ENCODE measurements at regions not wholly inside any gene's neighbourhood (a gene's known extent, or its start where the extent isn't known, plus 50 kb on each side); places are given as distances from the start of the nearest gene placed in this dataset.

DNA sequence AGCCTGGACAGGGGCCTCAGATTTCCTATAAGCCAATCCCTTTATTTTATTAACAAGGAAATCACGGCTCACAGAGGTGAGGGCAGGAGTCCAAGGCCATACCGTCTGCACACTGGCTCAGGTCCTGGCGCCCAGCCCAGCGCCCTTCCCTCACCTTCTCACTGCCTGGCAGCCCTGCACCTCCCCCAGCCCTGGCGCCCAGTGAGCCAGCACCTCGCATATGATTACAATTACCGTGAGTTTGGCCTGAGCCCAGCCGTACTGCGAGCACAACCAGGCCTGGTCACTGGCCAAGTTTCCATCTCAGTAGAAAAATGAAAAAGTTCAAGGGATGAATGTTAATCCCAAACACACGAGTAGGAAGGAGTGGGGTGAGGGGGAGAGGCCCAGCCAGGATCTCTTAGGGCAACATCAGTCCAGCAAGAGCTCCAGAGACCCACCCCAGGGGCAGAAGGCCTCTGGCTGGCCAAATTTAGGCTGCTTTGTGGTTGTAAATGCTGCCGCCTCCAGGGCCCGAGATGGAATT, 68.4 kb downstream of the MCFD2 start (continued):
- no peak for TF ChIP-seq HMGXB4 (CRISPR knock-in tag; IDR thresholded peaks at IDR 0.05; ENCODE audit: borderline replicate concordance)
- TF ChIP-seq, protein P1, sequence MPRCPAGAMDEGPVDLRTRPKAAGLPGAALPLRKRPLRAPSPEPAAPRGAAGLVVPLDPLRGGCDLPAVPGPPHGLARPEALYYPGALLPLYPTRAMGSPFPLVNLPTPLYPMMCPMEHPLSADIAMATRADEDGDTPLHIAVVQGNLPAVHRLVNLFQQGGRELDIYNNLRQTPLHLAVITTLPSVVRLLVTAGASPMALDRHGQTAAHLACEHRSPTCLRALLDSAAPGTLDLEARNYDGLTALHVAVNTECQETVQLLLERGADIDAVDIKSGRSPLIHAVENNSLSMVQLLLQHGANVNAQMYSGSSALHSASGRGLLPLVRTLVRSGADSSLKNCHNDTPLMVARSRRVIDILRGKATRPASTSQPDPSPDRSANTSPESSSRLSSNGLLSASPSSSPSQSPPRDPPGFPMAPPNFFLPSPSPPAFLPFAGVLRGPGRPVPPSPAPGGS (IDR thresholded peaks at IDR 0.05), result no peak; the same call in 2 of the 3 replicates
- TF ChIP-seq FOXS1 (CRISPR knock-in tag; IDR thresholded peaks at IDR 0.05), result no peak
- no peak for TF ChIP-seq RFX5 (IDR thresholded peaks at IDR 0.05)
- no peak for TF ChIP-seq KDM1A (IDR thresholded peaks at IDR 0.05; ENCODE audit: low read depth)
- TF ChIP-seq, protein P2, sequence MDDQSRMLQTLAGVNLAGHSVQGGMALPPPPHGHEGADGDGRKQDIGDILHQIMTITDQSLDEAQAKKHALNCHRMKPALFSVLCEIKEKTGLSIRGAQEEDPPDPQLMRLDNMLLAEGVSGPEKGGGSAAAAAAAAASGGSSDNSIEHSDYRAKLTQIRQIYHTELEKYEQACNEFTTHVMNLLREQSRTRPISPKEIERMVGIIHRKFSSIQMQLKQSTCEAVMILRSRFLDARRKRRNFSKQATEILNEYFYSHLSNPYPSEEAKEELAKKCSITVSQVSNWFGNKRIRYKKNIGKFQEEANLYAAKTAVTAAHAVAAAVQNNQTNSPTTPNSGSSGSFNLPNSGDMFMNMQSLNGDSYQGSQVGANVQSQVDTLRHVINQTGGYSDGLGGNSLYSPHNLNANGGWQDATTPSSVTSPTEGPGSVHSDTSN (IDR thresholded peaks at IDR 0.05), result peak; percentile 67; the same call in 1 of the 2 replicates
- TF ChIP-seq HOXB13 (CRISPR knock-in tag; IDR thresholded peaks at IDR 0.05; ENCODE audit: low read depth), result no peak; the same call in 1 of the 2 replicates
- peak; percentile 40 for TF ChIP-seq SMC3 (IDR thresholded peaks at IDR 0.05)
- TF ChIP-seq ZFP36 (IDR thresholded peaks at IDR 0.05; ENCODE audit: borderline replicate concordance, partially characterized antibody), result no peak
- TF ChIP-seq FOSL2 (IDR thresholded peaks at IDR 0.05), result peak; percentile 25; the same call in 1 of the 2 replicates
- peak; percentile 38; the same call in 1 of the 2 replicates for TF ChIP-seq FOSL2 (CRISPR knock-in tag; IDR thresholded peaks at IDR 0.05)
- no peak for TF ChIP-seq KDM5A (IDR thresholded peaks at IDR 0.05)
- TF ChIP-seq CHD4 (IDR thresholded peaks at IDR 0.05; ENCODE audit: borderline replicate concordance), result no peak
- TF ChIP-seq ZSCAN20 (CRISPR knock-in tag; IDR thresholded peaks at IDR 0.05), result no peak
- peak in 1 of 2 experiments; percentile 64; a peak in 2 of 4 replicates for TF ChIP-seq CEBPB (IDR thresholded peaks at IDR 0.05)
- TF ChIP-seq POLR2A (IDR thresholded peaks at IDR 0.05; ENCODE audit: low read length), result no peak
- TF ChIP-seq HDAC2 (IDR thresholded peaks at IDR 0.05), result no peak
- no peak for TF ChIP-seq POLR2AphosphoS2 (conservative IDR thresholded peaks at IDR 0.05; ENCODE audit: low read length)
- no peak for TF ChIP-seq CTCF (IDR thresholded peaks at IDR 0.05)
- TF ChIP-seq BHLHE40 (IDR thresholded peaks at IDR 0.05; ENCODE audit: low read depth, low read length), result no peak
- no peak for TF ChIP-seq FOSB (CRISPR knock-in tag; IDR thresholded peaks at IDR 0.05)
- peak; percentile 78 to 87 for TF ChIP-seq JUN (IDR thresholded peaks at IDR 0.05)
- TF ChIP-seq RAD21 (conservative IDR thresholded peaks at IDR 0.05 in 1 of 2, IDR thresholded peaks at IDR 0.05 in 1 of 2), result peak; percentile 15 to 57; a peak in 4 of 5 replicates
- peak; percentile 66; the same call in 1 of the 2 replicates for TF ChIP-seq ESRRA (IDR thresholded peaks at IDR 0.05; ENCODE audit: borderline replicate concordance, low read length)
- no peak for TF ChIP-seq RNF2 (IDR thresholded peaks at IDR 0.05; ENCODE audit: borderline replicate concordance, low read depth)
- TF ChIP-seq, protein P3, sequence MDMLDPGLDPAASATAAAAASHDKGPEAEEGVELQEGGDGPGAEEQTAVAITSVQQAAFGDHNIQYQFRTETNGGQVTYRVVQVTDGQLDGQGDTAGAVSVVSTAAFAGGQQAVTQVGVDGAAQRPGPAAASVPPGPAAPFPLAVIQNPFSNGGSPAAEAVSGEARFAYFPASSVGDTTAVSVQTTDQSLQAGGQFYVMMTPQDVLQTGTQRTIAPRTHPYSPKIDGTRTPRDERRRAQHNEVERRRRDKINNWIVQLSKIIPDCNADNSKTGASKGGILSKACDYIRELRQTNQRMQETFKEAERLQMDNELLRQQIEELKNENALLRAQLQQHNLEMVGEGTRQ (IDR thresholded peaks at IDR 0.05), result no peak
- TF ChIP-seq NPAS2 (CRISPR knock-in tag; IDR thresholded peaks at IDR 0.05; ENCODE audit: borderline replicate concordance), result no peak
- TF ChIP-seq, protein P4, sequence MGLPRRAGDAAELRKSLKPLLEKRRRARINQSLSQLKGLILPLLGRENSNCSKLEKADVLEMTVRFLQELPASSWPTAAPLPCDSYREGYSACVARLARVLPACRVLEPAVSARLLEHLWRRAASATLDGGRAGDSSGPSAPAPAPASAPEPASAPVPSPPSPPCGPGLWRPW (IDR thresholded peaks at IDR 0.05), result no peak
- peak; percentile 72 for TF ChIP-seq JUNB (IDR thresholded peaks at IDR 0.05)

Measured in A549 (cell line).